HUES64 (cell line): ENCODE measurements at regions not wholly inside any gene's neighbourhood (a gene's known extent, or its start where the extent isn't known, plus 50 kb on each side); places are given as distances from the start of the nearest gene placed in this dataset.

ENCODE experiments used
- H3K27ac ChIP-seq: 2 replicates; pipeline ENCODE4 v1.7.0; 2013; ENCODE audit warnings: low read depth, low read length, inconsistent platforms
- H3K27me3 ChIP-seq: 2 replicates; pipeline ENCODE4 v1.6.1; 2013; ENCODE audit warnings: mild to moderate bottlenecking, low read length; ENCODE audit not compliant: insufficient read depth
- H3K36me3 ChIP-seq: 2 replicates; pipeline ENCODE4 v1.6.1; 2013; ENCODE audit warnings: mild to moderate bottlenecking, low read length; ENCODE audit not compliant: insufficient read depth
- H3K4me1 ChIP-seq: 2 replicates; pipeline ENCODE4 v1.6.1; 2013; ENCODE audit warnings: mild to moderate bottlenecking, low read length, moderate library complexity; ENCODE audit not compliant: insufficient read depth
- H3K4me3 ChIP-seq: 2 replicates; pipeline ENCODE4 v1.5.1; 2013; ENCODE audit warnings: mild to moderate bottlenecking, low read length, moderate library complexity
- H3K9ac ChIP-seq: 2 replicates; pipeline ENCODE4 v1.6.1; 2013; ENCODE audit warnings: mild to moderate bottlenecking, low read depth, low read length
- H3K9me3 ChIP-seq: 2 replicates; pipeline ENCODE4 v1.6.1; 2013; ENCODE audit warnings: low read depth, low read length; ENCODE audit not compliant: insufficient read depth
- WGBS: fragments of 150-250, 120-280 bp; methylation state at CpG from one replicate; pipeline ENCODE4 v1.1.7; 2013; ENCODE audit warnings: missing lambda C conversion rate; 5-methylcytosine and 5-hydroxymethylcytosine counted together

GRCh38 chr5:93930098-93930497 lies 188.7 kb upstream of the POU5F2 start:
- no peaks in the 10 kb centered on the region for H3K9me3 ChIP-seq
- WGBS = 98% methylated on average over 3 of the region's 4 CpGs
- H3K36me3 ChIP-seq = no peaks in the 10 kb centered on the region
- no peak overlapping the region for H3K9ac ChIP-seq
- no peaks in the 10 kb centered on the region for H3K4me1 ChIP-seq
- H3K27ac ChIP-seq = no peak overlapping the region
- no peaks in the 10 kb centered on the region for H3K27me3 ChIP-seq
- H3K4me3 ChIP-seq = no peak overlapping the region

GRCh38 chr5:93929131-93929530 lies 187.7 kb upstream of the POU5F2 start:
- H3K27me3 ChIP-seq = no peaks in the 10 kb centered on the region
- H3K9me3 ChIP-seq = no peaks in the 10 kb centered on the region
- no peaks in the 10 kb centered on the region for H3K36me3 ChIP-seq
- H3K4me3 ChIP-seq = no peak overlapping the region
- H3K27ac ChIP-seq = no peak overlapping the region
- no peak overlapping the region for H3K9ac ChIP-seq
- WGBS = 100% methylated on average over 1 of the region's 1 CpG
- H3K4me1 ChIP-seq = no peaks in the 10 kb centered on the region

GRCh38 chr5:93926831-93927620 lies 185.6 kb upstream of the POU5F2 start:
- WGBS = 76% methylated on average over 3 of the region's 3 CpGs
- Histone ChIP-seq H3K27ac (no peak overlapping the region), H3K9me3 (no peaks in the 10 kb centered on the region), H3K4me3 (no peak overlapping the region), H3K27me3 (no peaks in the 10 kb centered on the region), H3K9ac (no peak overlapping the region), H3K4me1 (no peaks in the 10 kb centered on the region), H3K36me3 (no peaks in the 10 kb centered on the region)

- no peak overlapping the region for H3K4me3 ChIP-seq
Measured at GRCh38 chr5:93925321-93925720, 183.9 kb upstream of the POU5F2 start.

GRCh38 chr5:93924628-93925027 lies 183.2 kb upstream of the POU5F2 start:
- no peaks in the 10 kb centered on the region for H3K36me3 ChIP-seq
- 100% methylated on average over 2 of the region's 2 CpGs for WGBS

More at GRCh38 chr5:93925321-93925720, 183.9 kb upstream of the POU5F2 start:
- Histone ChIP-seq H3K36me3 (no peaks in the 10 kb centered on the region), H3K27me3 (no peaks in the 10 kb centered on the region), H3K9ac (no peak overlapping the region), H3K27ac (no peak overlapping the region), H3K9me3 (no peaks in the 10 kb centered on the region), H3K4me1 (no peaks in the 10 kb centered on the region)
- WGBS = 100% methylated on average over 1 of the region's 1 CpG

GRCh38 chr5:93922551-93922950 lies 181.2 kb upstream of the POU5F2 start:
- Histone ChIP-seq H3K27me3 (no peaks in the 10 kb centered on the region), H3K27ac (no peak overlapping the region), H3K9me3 (no peaks in the 10 kb centered on the region), H3K4me1 (no peaks in the 10 kb centered on the region), H3K4me3 (no peak overlapping the region), H3K36me3 (no peaks in the 10 kb centered on the region), H3K9ac (no peak overlapping the region)
- WGBS = 95% methylated on average over 4 of the region's 5 CpGs

More at GRCh38 chr5:93924628-93925027, 183.2 kb upstream of the POU5F2 start:
- H3K4me1 ChIP-seq = no peaks in the 10 kb centered on the region
- H3K27me3 ChIP-seq = no peaks in the 10 kb centered on the region
- H3K27ac ChIP-seq = no peak overlapping the region
- H3K4me3 ChIP-seq = no peak overlapping the region
- no peak overlapping the region for H3K9ac ChIP-seq
- H3K9me3 ChIP-seq = no peaks in the 10 kb centered on the region

- Histone ChIP-seq H3K27me3 (no peaks in the 10 kb centered on the region), H3K9ac (no peak overlapping the region), H3K9me3 (no peaks in the 10 kb centered on the region), H3K36me3 (no peaks in the 10 kb centered on the region), H3K27ac (no peak overlapping the region), H3K4me3 (no peak overlapping the region), H3K4me1 (no peaks in the 10 kb centered on the region)
- 95% methylated on average over 1 of the region's 2 CpGs for WGBS
Measured at GRCh38 chr5:93921001-93921400, 179.6 kb upstream of the POU5F2 start.

- Histone ChIP-seq H3K4me1 (no peaks in the 10 kb centered on the region), H3K27me3 (no peaks in the 10 kb centered on the region), H3K9ac (no peak overlapping the region), H3K9me3 (no peaks in the 10 kb centered on the region), H3K4me3 (no peak overlapping the region), H3K27ac (no peak overlapping the region), H3K36me3 (no peaks in the 10 kb centered on the region)
- 93% methylated on average over 1 of the region's 1 CpG for WGBS
Measured at GRCh38 chr5:93916872-93917271, 175.5 kb upstream of the POU5F2 start.

- Histone ChIP-seq H3K36me3 (no peaks in the 10 kb centered on the region), H3K27ac (no peak overlapping the region), H3K27me3 (no peaks in the 10 kb centered on the region), H3K9me3 (no peaks in the 10 kb centered on the region), H3K9ac (no peak overlapping the region), H3K4me1 (no peaks in the 10 kb centered on the region), H3K4me3 (no peak overlapping the region)
Measured at GRCh38 chr5:93915142-93915553, 173.7 kb upstream of the POU5F2 start.

GRCh38 chr5:93911609-93912008 lies 170.2 kb upstream of the POU5F2 start:
- 75% methylated on average over 2 of the region's 2 CpGs for WGBS
- Histone ChIP-seq H3K36me3 (no peaks in the 10 kb centered on the region), H3K9me3 (no peaks in the 10 kb centered on the region), H3K27me3 (no peaks in the 10 kb centered on the region), H3K4me1 (no peaks in the 10 kb centered on the region), H3K27ac (no peak overlapping the region), H3K9ac (no peak overlapping the region), H3K4me3 (no peak overlapping the region)

- 93% methylated on average over 1 of the region's 1 CpG for WGBS
- no peaks in the 10 kb centered on the region for H3K9me3 ChIP-seq
- no peak overlapping the region for H3K27ac ChIP-seq
- H3K4me1 ChIP-seq = no peaks in the 10 kb centered on the region
- H3K9ac ChIP-seq = no peak overlapping the region
- no peaks in the 10 kb centered on the region for H3K36me3 ChIP-seq
- H3K27me3 ChIP-seq = no peaks in the 10 kb centered on the region
- H3K4me3 ChIP-seq = no peak overlapping the region
Measured at GRCh38 chr5:93909356-93909755, 168.0 kb upstream of the POU5F2 start.

- Histone ChIP-seq H3K9me3 (no peaks in the 10 kb centered on the region), H3K4me1 (no peaks in the 10 kb centered on the region), H3K27ac (no peak overlapping the region), H3K9ac (no peak overlapping the region), H3K36me3 (no peaks in the 10 kb centered on the region), H3K4me3 (no peak overlapping the region), H3K27me3 (no peaks in the 10 kb centered on the region)
- 80% methylated on average over 1 of the region's 1 CpG for WGBS
Measured at GRCh38 chr5:93904917-93905316, 163.5 kb upstream of the POU5F2 start.
